SHP77 (cell line): ENCODE measurements at regions not wholly inside any gene's neighbourhood (a gene's known extent, or its start where the extent isn't known, plus 50 kb on each side); places are given as distances from the start of the nearest gene placed in this dataset.
A peak's percentile ranks its signal among the peaks of the same experiment; 100 is the strongest.

Experiments used
- DNase-seq, 2 experiments: peaks; one replicate each; lab custom pipeline; 2025; lab: John Stamatoyannopoulos, UW

DNA sequence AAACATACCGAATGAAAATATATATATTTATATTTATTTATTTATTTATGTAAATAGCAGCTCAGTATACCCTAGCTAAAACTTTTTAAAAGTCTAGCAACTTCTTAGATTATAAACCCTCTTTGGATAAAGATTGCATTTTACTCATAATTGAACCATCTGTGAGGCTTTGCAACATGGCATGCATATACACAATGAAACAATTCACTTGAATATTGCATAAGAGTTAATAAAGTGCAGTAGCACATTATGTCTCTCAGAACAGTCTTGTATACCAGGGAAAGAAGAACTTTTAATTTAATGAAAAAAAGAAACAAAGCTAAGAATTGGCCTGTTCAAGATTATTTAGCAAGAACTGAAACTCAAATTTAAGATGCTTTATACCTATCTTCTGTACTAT is 1363.9 kb upstream of the ADGRL2 start:
- DNase-seq = no peak

DNA sequence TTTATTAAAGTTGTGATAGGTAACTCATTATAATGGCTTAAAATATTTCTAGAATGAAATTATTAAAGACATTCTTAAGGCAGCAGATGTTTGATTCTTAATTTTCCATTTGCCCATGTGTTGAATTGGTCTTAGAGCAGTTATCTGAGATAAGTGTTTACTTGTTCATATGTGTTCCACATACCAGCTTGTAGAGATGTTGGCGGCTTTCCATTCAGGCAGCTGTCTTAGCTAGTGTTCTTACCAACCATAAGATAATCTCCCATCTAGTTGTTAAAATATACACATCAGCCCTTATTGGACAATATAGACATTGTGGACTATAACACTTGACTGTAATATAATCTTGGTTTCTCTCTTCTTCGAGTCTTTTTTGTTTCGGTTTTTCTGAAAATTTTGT is 1372.9 kb upstream of the ADGRL2 start:
- DNase-seq = peak; percentile 57 to 85

DNA sequence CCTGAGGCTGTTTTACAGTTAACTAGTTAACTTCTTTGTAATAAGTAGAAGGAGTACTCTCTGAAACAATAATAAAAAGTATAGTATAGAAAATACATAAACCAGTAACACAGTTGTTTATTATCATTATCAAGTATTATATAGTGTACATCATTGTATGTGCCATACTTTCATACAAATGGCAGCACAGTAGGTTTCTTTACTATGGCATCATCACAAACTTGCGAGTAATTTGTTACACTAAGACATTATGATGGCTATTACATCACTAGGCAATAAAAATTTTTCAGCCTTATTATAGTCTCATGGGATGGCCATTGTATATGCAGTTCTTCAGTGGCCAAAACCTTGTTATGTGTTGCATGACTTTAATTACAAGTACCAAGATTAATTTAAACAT is 1376.5 kb upstream of the ADGRL2 start:
- no peak for DNase-seq

GRCh38 chr1:80418134-80418533 is 1382.6 kb upstream of the ADGRL2 start:
- DNase-seq = no peak

DNA sequence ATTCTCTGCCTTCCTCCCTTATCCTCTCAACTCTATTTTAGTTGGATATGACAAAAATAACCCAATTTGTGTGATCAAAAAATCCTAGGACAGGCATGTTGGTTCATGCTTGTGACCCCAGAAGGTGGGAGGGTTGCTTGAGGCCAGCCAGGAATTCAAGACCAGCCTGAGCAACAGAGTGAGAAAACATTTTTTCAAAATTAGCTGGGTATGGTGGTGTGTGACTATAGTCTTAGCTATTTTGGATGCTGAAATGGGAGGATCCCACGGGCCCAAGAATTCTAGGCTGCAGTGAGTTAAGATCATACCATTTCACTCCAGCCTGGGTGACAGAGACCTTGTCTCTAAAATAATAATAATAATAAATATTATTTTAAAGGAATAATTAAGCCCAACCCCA is 1383.1 kb upstream of the ADGRL2 start:
- DNase-seq = no peak

DNA sequence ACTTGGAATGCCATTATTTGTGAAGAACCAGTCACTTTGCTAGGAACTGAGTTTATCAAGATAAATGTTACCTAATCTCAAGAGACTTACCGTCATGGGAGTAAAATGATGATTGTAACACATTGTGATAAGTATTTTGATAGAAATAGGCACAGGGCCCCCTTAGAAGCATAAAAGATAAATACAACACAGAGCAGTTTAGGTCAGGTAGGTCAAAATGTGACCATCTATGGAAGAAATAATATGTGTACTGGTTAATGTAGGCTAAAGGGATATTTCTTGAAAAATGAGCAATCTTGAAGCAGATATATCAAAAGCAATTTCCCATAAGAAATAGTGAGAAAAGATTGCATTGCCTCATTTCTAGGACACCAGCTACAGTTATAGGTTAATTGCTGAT is 1386.8 kb upstream of the ADGRL2 start:
- no peak for DNase-seq

GRCh38 chr1:80410233-80410632 is 1390.5 kb upstream of the ADGRL2 start:
- DNase-seq = no peak

DNA sequence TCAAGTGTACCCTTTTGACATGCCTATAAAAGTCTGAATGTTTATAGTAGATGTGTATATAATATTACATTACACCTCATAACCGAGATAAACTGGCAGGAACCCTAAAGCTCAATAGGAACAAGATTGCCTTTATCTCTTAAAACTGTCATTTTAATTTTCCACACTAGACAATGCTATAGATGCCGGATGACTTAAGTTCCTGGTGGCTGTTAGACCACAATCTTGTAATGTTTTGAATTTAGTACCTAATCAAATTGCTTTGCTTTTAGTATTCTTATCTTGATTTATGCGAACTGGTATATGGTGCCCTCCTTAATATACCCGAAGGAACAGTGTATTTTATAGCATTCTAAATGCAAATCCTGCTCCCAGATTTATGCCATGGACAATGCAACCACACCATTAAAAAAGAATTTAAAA is 1397.0 kb upstream of the ADGRL4 start:
- DNase-seq = no peak

DNA sequence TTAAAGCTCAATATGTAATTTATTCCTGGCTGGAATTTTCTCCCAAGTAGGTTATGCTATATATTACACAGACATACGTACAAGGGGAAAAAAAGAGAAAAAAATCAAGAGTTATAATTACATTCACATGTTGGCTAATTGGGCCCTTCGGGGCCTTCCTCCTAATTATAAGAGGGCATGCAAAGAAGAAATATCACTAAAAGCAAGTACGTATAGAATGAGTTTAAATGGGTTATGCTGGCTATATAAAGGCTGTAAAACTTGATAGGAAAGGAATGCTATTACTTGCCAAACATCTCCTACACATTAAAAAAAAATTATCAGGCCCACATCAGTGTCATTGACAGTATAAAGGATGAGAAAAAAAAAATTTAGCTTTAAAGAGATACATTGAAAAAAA is 1396.1 kb upstream of the ADGRL4 start:
- DNase-seq = no peak

DNA sequence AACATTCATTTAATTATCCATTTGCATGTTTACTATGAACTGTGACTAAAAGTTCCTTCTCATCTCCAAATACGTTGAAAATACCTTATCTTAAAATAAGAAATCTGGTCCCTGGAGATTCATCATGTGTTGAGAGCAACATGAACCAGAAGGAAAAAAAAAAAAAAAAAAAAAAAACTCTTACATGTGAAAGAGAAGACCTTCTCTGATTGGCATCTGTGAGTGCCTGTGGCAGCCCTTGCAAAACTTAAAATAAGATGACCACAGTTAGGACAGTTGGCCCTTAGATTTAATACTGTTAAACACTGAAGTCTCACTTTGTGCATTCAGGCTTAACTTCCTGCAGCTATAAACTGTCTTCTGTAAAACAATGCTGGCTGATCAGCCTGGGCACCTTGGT is 1395.2 kb upstream of the ADGRL4 start:
- no peak for DNase-seq

GRCh38 chr1:80392529-80392928 is 1386.0 kb upstream of the ADGRL4 start:
- DNase-seq = peak in 1 of 2 experiments; percentile 5

GRCh38 chr1:80385650-80386049 is 1379.1 kb upstream of the ADGRL4 start:
- DNase-seq = no peak

- no peak for DNase-seq
Observed at GRCh38 chr1:80384959-80385358, 1378.4 kb upstream of the ADGRL4 start.

- no peak for DNase-seq
Observed at GRCh38 chr1:80384083-80384830, 1377.7 kb upstream of the ADGRL4 start.

DNA sequence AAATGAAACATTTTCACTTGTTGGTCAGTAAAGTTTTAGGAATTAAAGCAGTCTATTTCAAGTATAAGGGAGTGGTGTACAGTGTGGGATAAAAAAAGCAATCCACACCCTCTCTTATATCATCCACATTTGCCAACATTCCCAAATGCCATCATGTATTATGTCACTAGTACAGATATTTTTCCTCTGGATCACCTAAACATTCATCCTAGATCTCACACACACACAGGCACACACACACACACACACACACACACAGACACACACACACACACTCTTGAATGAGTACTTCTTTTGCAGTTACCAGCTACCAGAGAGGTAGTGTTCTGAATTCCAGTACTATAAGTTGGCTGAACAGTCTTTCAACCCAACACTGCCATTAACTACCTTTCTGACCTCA is 1369.1 kb upstream of the ADGRL4 start:
- no peak for DNase-seq

GRCh38 chr1:80375109-80375508 is 1368.6 kb upstream of the ADGRL4 start:
- DNase-seq = no peak

DNA sequence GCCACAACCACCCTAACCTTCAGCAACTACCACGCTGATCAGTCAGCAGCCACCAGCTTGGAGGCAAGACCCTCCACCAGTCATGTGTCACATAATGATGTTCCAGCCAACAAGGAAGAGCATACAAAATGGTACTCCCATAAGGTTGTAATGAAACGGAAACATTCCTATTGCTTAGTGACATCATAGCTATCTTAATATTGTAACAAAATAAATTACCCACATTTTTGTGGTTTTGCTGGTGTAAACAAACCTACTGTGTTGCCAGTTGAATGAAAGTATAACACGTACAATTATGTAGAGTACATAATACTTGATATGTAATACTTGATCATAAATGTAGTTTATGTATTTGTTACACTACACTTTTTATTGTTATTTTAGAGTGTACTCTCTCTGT is 1363.2 kb upstream of the ADGRL4 start:
- DNase-seq = no peak

- no peak for DNase-seq
Observed at GRCh38 chr1:80367058-80367457, 1360.5 kb upstream of the ADGRL4 start.

GRCh38 chr1:80365359-80366021 is 1359.0 kb upstream of the ADGRL4 start:
- no peak for DNase-seq

DNA sequence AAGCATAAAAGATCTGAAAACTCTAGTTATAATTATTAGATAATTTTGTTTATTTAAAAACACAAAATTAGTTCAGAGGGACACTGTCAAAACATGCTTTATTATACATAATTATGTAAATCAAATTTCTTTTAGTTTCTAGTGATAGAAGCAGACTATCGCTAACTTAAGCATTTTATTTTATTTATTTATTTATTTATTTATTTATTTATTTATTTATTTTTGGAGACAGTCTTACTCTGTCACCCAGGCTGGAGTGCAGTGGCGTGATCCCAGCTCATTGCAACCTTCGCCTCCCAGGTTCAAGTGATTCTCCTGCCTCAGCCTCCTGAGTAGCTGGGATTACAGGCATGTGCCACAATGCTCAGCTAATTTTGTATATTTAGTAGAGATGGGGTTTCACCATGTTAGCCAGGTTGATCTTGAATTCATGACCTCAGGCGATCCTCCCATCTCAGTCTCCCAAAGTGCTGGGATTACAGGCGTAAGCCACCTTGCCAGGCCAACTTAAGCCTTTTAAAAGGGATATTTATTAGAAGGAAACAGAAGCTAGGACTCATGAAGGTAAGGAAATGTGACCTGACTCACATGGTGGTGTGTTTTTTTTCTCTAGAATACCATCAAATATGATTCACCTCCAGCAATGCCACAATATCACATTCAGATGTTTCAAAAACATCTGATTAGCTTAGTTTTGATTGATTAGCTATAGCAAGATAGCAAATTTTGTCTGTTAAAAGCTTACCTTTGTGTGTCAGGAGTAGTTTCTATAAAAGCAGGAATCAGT is 1357.4 kb upstream of the ADGRL4 start:
- no peak for DNase-seq

DNA sequence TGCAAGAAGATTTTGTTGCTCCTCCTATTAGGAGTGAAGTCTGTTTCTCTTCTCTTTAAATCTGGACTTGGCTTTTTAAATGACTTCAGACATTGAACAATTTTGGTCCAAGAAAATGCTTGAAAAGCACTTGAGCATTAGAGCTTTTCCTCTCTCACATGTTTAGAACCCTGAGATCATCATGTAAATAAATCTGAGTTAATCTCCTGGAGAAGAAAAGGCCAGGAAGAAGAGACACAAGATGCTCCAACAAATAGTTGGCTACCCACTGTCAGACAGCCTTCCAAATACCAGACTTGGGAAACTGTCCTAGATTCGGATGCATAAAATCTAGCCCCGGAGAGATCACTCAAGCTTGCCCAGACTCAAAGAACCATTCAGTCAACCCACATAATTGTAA is 1353.1 kb upstream of the ADGRL4 start:
- no peak for DNase-seq

DNA sequence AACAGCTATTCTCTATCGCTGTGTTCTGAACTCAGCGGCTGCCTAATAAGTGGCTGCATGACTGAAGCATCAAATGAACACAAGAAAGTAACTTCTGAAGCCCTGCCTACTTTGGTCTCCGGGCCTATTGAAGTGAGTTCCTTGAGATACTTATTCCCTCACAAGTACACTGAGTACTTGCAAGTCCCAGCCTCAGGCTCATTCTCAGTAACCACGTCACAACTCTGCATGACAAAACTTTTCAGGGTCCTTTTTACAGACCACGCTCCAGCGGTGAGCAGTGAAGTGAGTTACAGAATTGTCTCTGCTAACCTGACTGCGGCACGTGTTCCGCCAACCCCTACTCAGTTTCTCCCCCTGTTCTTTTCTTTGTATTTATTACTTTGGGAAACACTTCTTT is 1342.7 kb upstream of the ADGRL4 start:
- DNase-seq = no peak

DNA sequence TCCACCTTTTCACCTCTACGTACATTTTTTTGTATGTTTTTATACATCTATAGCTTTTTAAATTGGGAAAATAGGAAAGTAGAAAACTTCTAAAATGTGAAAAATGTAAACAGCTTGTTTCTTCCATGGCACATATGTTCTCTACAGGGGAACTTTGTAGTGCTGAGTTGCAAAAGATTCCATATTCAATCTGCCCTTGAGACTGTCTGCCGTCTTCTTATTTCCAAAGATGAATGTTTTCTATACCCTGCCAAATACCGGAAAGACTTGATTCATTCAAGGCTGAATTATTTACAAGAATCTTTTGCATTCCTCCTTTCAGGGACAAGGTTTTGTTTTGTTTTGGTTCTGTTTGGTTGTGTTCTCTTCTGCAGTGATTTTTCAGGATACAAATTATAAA is 1334.5 kb upstream of the ADGRL4 start:
- DNase-seq = no peak
